ENCODE measurements at regions not wholly inside any gene's neighbourhood (a gene's known extent, or its start where the extent isn't known, plus 50 kb on each side); places are given as distances from the start of the nearest gene placed in this dataset.
"Not testable (repeated sequence)": the region's sequence is repeated elsewhere in the genome, so short reads cannot be mapped to it uniquely, and the experiment has no call there.

GRCh38 chr3:125915437-125915787, 53.6 kb upstream of the ROPN1B start:
- peak in 1 of 3 donors; percentile 0 for DNase-seq (ENCODE audit: low read depth in 2 of 3, low spot score in 1 of 3)

DNA sequence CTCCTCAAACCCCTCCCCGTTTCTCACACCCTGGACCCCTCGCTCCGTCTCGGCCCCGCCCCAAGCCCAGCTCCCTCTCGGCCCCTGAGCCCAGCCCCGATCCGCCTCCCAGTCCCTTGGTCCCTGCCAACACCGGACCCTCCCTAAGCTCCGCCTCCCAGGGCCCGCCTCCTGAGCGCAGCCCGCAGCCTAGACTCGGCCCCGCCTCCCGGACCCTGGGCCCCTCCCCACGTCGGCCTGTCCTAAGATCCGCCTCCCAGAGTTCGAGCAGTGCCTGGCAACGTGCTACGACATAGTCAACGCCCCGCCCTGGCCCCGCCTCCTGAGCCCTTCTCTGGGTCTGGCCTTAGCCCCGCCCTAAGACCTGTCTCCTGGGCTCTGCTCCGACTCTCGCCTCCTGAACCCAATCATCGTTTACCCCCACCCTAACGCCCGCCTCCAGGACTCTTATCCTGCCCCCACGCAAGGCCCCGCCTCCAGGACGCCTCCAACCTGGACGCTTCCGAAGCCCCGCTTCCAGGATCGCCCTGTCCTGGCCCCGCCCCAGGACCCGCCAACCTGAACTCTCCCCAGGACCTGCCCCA, 53.1 kb upstream of the ROPN1B start:
- DNase-seq (ENCODE audit: low read depth in 2 of 3, low spot score in 1 of 3), result peak; percentile 98 to 99 (median 99)

GRCh38 chr3:125916376-125916978, 52.5 kb upstream of the ROPN1B start:
- DNase-seq (ENCODE audit: low read depth in 2 of 3, low spot score in 1 of 3), result peak in 1 of 3 donors; percentile 96

- peak in 2 of 3 donors; percentile 15 to 21 for DNase-seq (ENCODE audit: low read depth in 2 of 3, low spot score in 1 of 3)
These were observed 51.9 kb upstream of the ROPN1B start for GRCh38 chr3:125917020-125917549.

DNA sequence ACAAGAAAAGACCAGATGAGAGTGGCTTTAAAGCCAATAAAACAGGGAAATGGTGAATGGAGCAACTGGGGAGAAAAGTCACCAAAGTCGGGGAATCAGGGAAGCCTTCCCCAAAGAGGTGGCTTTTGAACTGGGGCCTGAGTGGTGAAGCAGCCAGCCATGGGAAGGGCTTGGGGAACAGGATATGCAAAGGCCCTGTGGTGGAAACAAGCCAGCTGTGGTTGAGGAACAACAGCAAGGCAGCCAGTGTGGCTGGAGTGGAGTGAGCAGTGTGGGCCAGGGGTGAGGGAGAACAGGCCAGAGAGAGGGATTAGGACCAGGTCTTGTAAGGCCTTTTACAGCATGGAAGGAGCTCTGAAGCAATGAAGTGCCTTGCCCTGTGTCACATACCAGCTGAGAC, 51.0 kb upstream of the ROPN1B start:
- DNase-seq (ENCODE audit: low read depth in 2 of 3, low spot score in 1 of 3), result not testable (repeated sequence)

- DNase-seq (ENCODE audit: low read depth in 2 of 3, low spot score in 1 of 3), result not testable (repeated sequence)
These were observed 50.5 kb upstream of the ROPN1B start for GRCh38 chr3:125918451-125918850.

GRCh38 chr3:125918866-125919265, 50.1 kb upstream of the ROPN1B start:
- DNase-seq (ENCODE audit: low read depth in 2 of 3, low spot score in 1 of 3), result not testable (repeated sequence)

Measured in stimulated activated CD4-positive, alpha-beta T cell treated with anti-CD3 and anti-CD28 coated beads, Interleukin-12 subunit alpha, Interleukin-12 subunit beta, amount 100 ng/mL, for 48 hours (primary cell).